ENCODE measurements at regions not wholly inside any gene's neighbourhood (a gene's known extent, or its start where the extent isn't known, plus 50 kb on each side); places are given as distances from the start of the nearest gene placed in this dataset.
"Not testable (repeated sequence)": the region's sequence is repeated elsewhere in the genome, so short reads cannot be mapped to it uniquely, and the experiment has no call there.

DNA sequence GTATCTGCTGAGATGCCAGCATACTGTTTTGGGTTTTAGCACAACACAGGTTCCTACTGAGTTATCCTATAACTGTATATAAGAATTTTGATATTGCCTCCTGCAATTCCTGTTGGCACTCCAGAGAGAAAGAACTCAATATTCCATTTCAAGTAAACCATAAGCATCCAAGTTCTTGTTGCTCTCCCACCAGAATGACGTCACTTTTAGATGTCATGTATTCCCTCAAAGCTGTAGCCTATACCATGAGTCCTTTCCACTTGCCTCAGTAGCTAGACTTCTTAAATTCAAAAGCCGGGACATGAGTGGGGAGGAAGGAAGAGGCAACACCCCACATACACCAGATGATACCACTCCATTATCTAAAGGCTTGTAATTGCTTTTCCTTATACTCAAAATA is 171.5 kb downstream of the ALDH8A1 start:
- no peak overlapping the region for H3K27ac ChIP-seq
- TF ChIP-seq, protein P1, sequence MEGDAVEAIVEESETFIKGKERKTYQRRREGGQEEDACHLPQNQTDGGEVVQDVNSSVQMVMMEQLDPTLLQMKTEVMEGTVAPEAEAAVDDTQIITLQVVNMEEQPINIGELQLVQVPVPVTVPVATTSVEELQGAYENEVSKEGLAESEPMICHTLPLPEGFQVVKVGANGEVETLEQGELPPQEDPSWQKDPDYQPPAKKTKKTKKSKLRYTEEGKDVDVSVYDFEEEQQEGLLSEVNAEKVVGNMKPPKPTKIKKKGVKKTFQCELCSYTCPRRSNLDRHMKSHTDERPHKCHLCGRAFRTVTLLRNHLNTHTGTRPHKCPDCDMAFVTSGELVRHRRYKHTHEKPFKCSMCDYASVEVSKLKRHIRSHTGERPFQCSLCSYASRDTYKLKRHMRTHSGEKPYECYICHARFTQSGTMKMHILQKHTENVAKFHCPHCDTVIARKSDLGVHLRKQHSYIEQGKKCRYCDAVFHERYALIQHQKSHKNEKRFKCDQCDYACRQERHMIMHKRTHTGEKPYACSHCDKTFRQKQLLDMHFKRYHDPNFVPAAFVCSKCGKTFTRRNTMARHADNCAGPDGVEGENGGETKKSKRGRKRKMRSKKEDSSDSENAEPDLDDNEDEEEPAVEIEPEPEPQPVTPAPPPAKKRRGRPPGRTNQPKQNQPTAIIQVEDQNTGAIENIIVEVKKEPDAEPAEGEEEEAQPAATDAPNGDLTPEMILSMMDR (conservative IDR thresholded peaks at IDR 0.05): no peak
- TF ChIP-seq ZFX (IDR thresholded peaks at IDR 0.05): no peak

DNA sequence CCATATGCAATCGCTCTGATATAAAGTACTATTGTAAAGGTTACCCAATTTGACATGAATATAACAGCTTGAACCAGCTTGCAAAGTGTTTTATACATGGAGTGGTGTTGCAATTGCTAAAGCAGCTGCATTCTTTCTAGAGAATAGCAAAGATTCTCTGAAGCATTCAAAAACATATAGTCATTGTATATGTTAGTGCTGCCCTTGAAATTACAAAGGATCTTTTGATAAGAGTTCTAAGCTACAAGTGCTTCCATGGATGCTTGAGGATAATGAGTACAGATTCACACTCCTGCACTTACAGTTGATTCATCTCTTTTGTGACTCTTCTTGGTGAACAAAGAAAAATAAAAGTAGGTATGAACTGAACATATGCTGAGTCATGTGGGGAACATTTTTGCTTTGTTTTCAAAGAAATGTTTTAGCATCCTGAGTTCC is 175.7 kb downstream of the ALDH8A1 start:
- no peak overlapping the region for H3K27ac ChIP-seq
- no peak for TF ChIP-seq ZFX (IDR thresholded peaks at IDR 0.05)
- TF ChIP-seq, protein P1 (conservative IDR thresholded peaks at IDR 0.05): no peak

- H3K27ac ChIP-seq: no peak overlapping the region
- no peak for TF ChIP-seq ZFX (IDR thresholded peaks at IDR 0.05)
- TF ChIP-seq, protein P1 (conservative IDR thresholded peaks at IDR 0.05): no peak
These were observed 177.1 kb downstream of the ALDH8A1 start for GRCh38 chr6:134772671-134773360.

- TF ChIP-seq, protein P1 (conservative IDR thresholded peaks at IDR 0.05): no peak
- TF ChIP-seq ZFX (IDR thresholded peaks at IDR 0.05): no peak
- H3K27ac ChIP-seq: no peak overlapping the region
These were observed 181.0 kb downstream of the ALDH8A1 start for GRCh38 chr6:134768931-134769330.

DNA sequence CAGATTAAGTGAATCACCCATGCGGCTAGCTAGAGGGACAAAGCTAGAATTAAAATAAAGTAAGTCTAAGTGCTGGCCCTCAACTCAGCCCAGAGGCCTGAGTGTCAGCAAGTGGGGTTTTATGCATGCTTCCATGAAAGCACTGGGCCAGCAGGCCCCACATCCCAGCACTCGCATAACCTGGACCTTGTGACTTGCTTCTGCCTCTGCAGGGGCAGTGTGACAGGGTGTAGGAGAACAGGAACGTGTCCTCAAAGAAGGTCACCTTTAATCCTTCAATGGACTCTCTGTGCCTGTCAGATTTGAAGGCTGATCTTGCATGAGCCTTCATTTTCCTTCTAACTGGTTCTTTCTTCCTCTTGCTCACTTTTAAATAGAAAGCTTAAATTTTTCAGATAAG is 183.4 kb downstream of the ALDH8A1 start:
- TF ChIP-seq, protein P1 (conservative IDR thresholded peaks at IDR 0.05): no peak
- TF ChIP-seq ZFX (IDR thresholded peaks at IDR 0.05): no peak
- H3K27ac ChIP-seq: no peak overlapping the region

GRCh38 chr6:134764741-134765140 is 185.2 kb downstream of the ALDH8A1 start:
- TF ChIP-seq ZFX (IDR thresholded peaks at IDR 0.05): no peak
- TF ChIP-seq, protein P1 (conservative IDR thresholded peaks at IDR 0.05): no peak
- H3K27ac ChIP-seq: no peak overlapping the region

GRCh38 chr6:134763575-134763974 is 186.3 kb downstream of the ALDH8A1 start:
- not testable (repeated sequence) for H3K27ac ChIP-seq

- no peak for TF ChIP-seq ZFX (IDR thresholded peaks at IDR 0.05)
- no peak overlapping the region for H3K27ac ChIP-seq
These were observed 191.3 kb downstream of the ALDH8A1 start for GRCh38 chr6:134758621-134759020.
